ENCODE measurements at regions not wholly inside any gene's neighbourhood (a gene's known extent, or its start where the extent isn't known, plus 50 kb on each side); places are given as distances from the start of the nearest gene placed in this dataset.

- WGBS, 2 donors = 45 to 48% methylated on average over 16 of the region's 16 CpGs
- Histone ChIP-seq H3K9me3 (no peaks in the 10 kb centered on the region), H3K36me3 (no peaks in the 10 kb centered on the region), H3K4me3 (replicated peaks in 1 of 3) (no peak overlapping the region), H3K4me1 (peaks cover 13 to 60% of the 10 kb centered on the region in 2 donors), H3K27me3 (no peaks in the 10 kb centered on the region), H3K27ac (peak overlapping the region in 2 of 3 donors; percentile 6 to 12)
- DNase-seq = peak; percentile 64 to 66
- intact Hi-C loops (cut with DNase I) = no loop called here
- TF ChIP-seq POLR2A (IDR thresholded peaks at IDR 0.05) (no peak), CTCF (IDR thresholded peaks at IDR 0.05) (no peak)
Measured at GRCh38 chr16:85173981-85174751, 61.9 kb upstream of the CIBAR2 start.

- 83 to 84% methylated on average over 20 to 22 of the region's 26 CpGs for WGBS, 2 donors
- H3K4me3 ChIP-seq (replicated peaks in 1 of 3) = no peak overlapping the region
- intact Hi-C loops (cut with DNase I) = no loop called here
- TF ChIP-seq POLR2A (IDR thresholded peaks at IDR 0.05) = no peak
- no peak for TF ChIP-seq CTCF (IDR thresholded peaks at IDR 0.05)
- H3K36me3 ChIP-seq = no peaks in the 10 kb centered on the region
- no peaks in the 10 kb centered on the region for H3K9me3 ChIP-seq
- H3K27ac ChIP-seq = no peak overlapping the region
- H3K27me3 ChIP-seq = no peaks in the 10 kb centered on the region
- no peak for DNase-seq
- H3K4me1 ChIP-seq = peaks cover 13 to 55% of the 10 kb centered on the region in 2 donors
Measured at GRCh38 chr16:85174871-85175723, 62.8 kb upstream of the CIBAR2 start.

GRCh38 chr16:85175724-85176233 is 63.5 kb upstream of the CIBAR2 start:
- no peak overlapping the region for H3K27ac ChIP-seq
- WGBS, 2 donors = 78 to 87% methylated on average over 10 of the region's 10 CpGs
- TF ChIP-seq CTCF (IDR thresholded peaks at IDR 0.05) (no peak), POLR2A (IDR thresholded peaks at IDR 0.05) (no peak)
- H3K9me3 ChIP-seq = no peaks in the 10 kb centered on the region
- intact Hi-C loops (cut with DNase I) = no loop called here
- no peaks in the 10 kb centered on the region for H3K36me3 ChIP-seq
- peaks cover 13 to 50% of the 10 kb centered on the region in 2 donors for H3K4me1 ChIP-seq
- DNase-seq = no peak
- no peaks in the 10 kb centered on the region for H3K27me3 ChIP-seq
- H3K4me3 ChIP-seq (replicated peaks in 1 of 3) = no peak overlapping the region

GRCh38 chr16:85176541-85177447 is 64.5 kb upstream of the CIBAR2 start:
- TF ChIP-seq POLR2A (IDR thresholded peaks at IDR 0.05) (no peak), CTCF (IDR thresholded peaks at IDR 0.05) (no peak)
- 74 to 76% methylated on average over 22 to 25 of the region's 26 CpGs for WGBS, 2 donors
- Histone ChIP-seq H3K27ac (no peak overlapping the region), H3K4me3 (replicated peaks in 1 of 3) (no peak overlapping the region), H3K27me3 (no peaks in the 10 kb centered on the region), H3K36me3 (no peaks in the 10 kb centered on the region), H3K9me3 (no peaks in the 10 kb centered on the region), H3K4me1 (peaks cover 13 to 40% of the 10 kb centered on the region in 2 donors)
- intact Hi-C loops (cut with DNase I) = no loop called here
- peak; percentile 40 to 59 for DNase-seq

All from thyroid gland (tissue), 4 donors.